ENCODE measurements at regions not wholly inside any gene's neighbourhood (a gene's known extent, or its start where the extent isn't known, plus 50 kb on each side); places are given as distances from the start of the nearest gene placed in this dataset.

GRCh38 chr2:56121995-56122394 lies 61.8 kb upstream of the CCDC85A start:
- TF ChIP-seq CSDC2 (CRISPR knock-in tag; IDR thresholded peaks at IDR 0.05) (no peak), ZC3H10 (CRISPR knock-in tag; IDR thresholded peaks at IDR 0.05) (no peak), TCF4 (CRISPR knock-in tag; IDR thresholded peaks at IDR 0.05; ENCODE audit: borderline replicate concordance) (no peak), ZFP3 (CRISPR knock-in tag; IDR thresholded peaks at IDR 0.05) (no peak), TSHZ2 (CRISPR knock-in tag; IDR thresholded peaks at IDR 0.05) (no peak), ZFP30 (CRISPR knock-in tag; IDR thresholded peaks at IDR 0.05) (no peak), CSRNP3 (CRISPR knock-in tag; IDR thresholded peaks at IDR 0.05) (no peak), ZNF8 (CRISPR knock-in tag; IDR thresholded peaks at IDR 0.05) (no peak), CREB5 (CRISPR knock-in tag; IDR thresholded peaks at IDR 0.05; ENCODE audit: low read depth) (no peak)
